Memory B cell (primary cell): ENCODE measurements at regions not wholly inside any gene's neighbourhood (a gene's known extent, or its start where the extent isn't known, plus 50 kb on each side); places are given as distances from the start of the nearest gene placed in this dataset.

Experiments
- ATAC-seq: fragments of 150-1000 bp; cut with Tn5 transposase; 2 replicates; pipeline ENCODE4 v1.10.0; 2021; ENCODE audit warnings: low read depth, mild to moderate bottlenecking, moderate library complexity
- DNase-seq, 2 donors: peaks; one replicate each; pipeline ENCODE4 v3.0.0; 2022; ENCODE audit warnings: low spot score in 2 of 2
- H3K27ac Mint-ChIP-seq: one replicate; pipeline ENCODE4 v1.8.0; 2022; ENCODE audit warnings: mild to moderate bottlenecking, moderate library complexity, mixed read lengths
- H3K27me3 Mint-ChIP-seq: one replicate; pipeline ENCODE4 v1.8.0; 2022; ENCODE audit warnings: mixed read lengths
- H3K36me3 Mint-ChIP-seq: one replicate; pipeline ENCODE4 v1.8.0; 2022; ENCODE audit warnings: mild to moderate bottlenecking, mixed read lengths
- H3K4me1 Mint-ChIP-seq: one replicate; pipeline ENCODE4 v1.8.0; 2022; ENCODE audit warnings: mixed read lengths
- H3K4me3 Mint-ChIP-seq: one replicate; pipeline ENCODE4 v1.8.0; 2022; ENCODE audit warnings: mild to moderate bottlenecking, moderate library complexity, mixed read lengths
- H3K9me3 Mint-ChIP-seq: one replicate; pipeline ENCODE4 v1.8.0; 2022; ENCODE audit warnings: mixed read lengths

- no peak for ATAC-seq
- H3K4me1 Mint-ChIP-seq: no peaks in the 10 kb centered on the region
- H3K9me3 Mint-ChIP-seq: no peaks in the 10 kb centered on the region
- H3K27ac Mint-ChIP-seq: no peak overlapping the region
- H3K36me3 Mint-ChIP-seq: no peaks in the 10 kb centered on the region
- no peak overlapping the region for H3K4me3 Mint-ChIP-seq
- no peaks in the 10 kb centered on the region for H3K27me3 Mint-ChIP-seq
- no peak for DNase-seq
Measured at GRCh38 chr14:53333809-53334208, 180.7 kb upstream of the DDHD1 start.

DNA sequence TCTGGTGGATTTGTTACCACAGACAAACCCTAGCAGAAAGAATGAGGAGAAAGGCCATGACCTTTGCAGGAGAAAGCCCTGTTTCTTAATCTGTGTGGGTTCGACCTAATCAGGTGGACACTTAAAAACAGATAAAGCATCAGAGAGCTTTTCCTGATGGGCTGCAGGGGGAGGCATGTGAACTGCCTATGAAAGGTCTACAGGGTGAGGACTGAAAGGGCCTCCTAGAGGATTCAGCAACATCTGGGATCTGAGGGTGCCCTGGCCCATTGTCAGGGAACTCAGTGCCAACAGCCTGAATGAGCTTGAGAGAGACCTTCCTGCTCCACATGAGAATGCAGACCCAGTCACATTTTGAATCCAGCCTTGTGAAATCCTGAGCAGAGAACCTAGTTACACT lies 178.8 kb upstream of the DDHD1 start:
- H3K36me3 Mint-ChIP-seq: no peaks in the 10 kb centered on the region
- ATAC-seq (no peak), DNase-seq (no peak)
- H3K27me3 Mint-ChIP-seq: no peaks in the 10 kb centered on the region
- H3K27ac Mint-ChIP-seq: no peak overlapping the region
- no peaks in the 10 kb centered on the region for H3K9me3 Mint-ChIP-seq
- H3K4me1 Mint-ChIP-seq: no peaks in the 10 kb centered on the region
- no peak overlapping the region for H3K4me3 Mint-ChIP-seq

DNA sequence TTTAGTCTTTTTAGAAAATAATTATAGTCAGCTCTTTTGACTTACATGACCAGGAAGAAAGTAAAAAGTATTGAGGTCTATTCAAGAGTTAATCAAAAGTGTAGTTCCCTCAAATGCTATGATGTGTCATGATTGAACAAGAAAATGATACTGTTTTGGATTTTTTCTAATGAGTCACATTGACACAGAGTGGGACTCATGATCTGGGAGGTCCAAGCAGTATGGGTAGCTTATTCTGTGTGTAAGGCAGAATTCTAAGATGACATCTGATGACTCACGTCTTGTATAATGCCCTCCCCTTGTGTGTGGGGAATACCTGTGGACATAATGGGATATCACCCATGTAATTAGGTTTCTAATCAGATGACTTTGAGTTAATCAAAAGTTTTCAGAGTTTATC lies 178.1 kb upstream of the DDHD1 start:
- Mint-ChIP-seq H3K9me3 (no peaks in the 10 kb centered on the region), H3K27ac (no peak overlapping the region), H3K36me3 (no peaks in the 10 kb centered on the region), H3K27me3 (no peaks in the 10 kb centered on the region), H3K4me3 (no peak overlapping the region), H3K4me1 (no peaks in the 10 kb centered on the region)
- DNase-seq (no peak), ATAC-seq (no peak)

- Mint-ChIP-seq H3K27ac (no peak overlapping the region), H3K4me3 (no peak overlapping the region), H3K4me1 (no peaks in the 10 kb centered on the region), H3K36me3 (no peaks in the 10 kb centered on the region), H3K9me3 (no peaks in the 10 kb centered on the region), H3K27me3 (no peaks in the 10 kb centered on the region)
- no peak for ATAC-seq
- no peak for DNase-seq
Measured at GRCh38 chr14:53330441-53330840, 177.3 kb upstream of the DDHD1 start.

- Mint-ChIP-seq H3K36me3 (no peaks in the 10 kb centered on the region), H3K27me3 (no peaks in the 10 kb centered on the region), H3K9me3 (no peaks in the 10 kb centered on the region), H3K4me1 (no peaks in the 10 kb centered on the region), H3K4me3 (no peak overlapping the region), H3K27ac (no peak overlapping the region)
- no peak for DNase-seq
- no peak for ATAC-seq
Measured at GRCh38 chr14:53328841-53329240, 175.7 kb upstream of the DDHD1 start.

- DNase-seq (no peak), ATAC-seq (no peak)
- Mint-ChIP-seq H3K27me3 (no peaks in the 10 kb centered on the region), H3K4me1 (no peaks in the 10 kb centered on the region), H3K9me3 (no peaks in the 10 kb centered on the region), H3K36me3 (no peaks in the 10 kb centered on the region), H3K27ac (no peak overlapping the region), H3K4me3 (no peak overlapping the region)
Measured at GRCh38 chr14:53327716-53328115, 174.6 kb upstream of the DDHD1 start.

GRCh38 chr14:53325176-53325806 lies 172.2 kb upstream of the DDHD1 start:
- Mint-ChIP-seq H3K27ac (no peak overlapping the region), H3K9me3 (peaks cover 3% of the 10 kb centered on the region), H3K4me1 (no peaks in the 10 kb centered on the region), H3K36me3 (no peaks in the 10 kb centered on the region), H3K4me3 (no peak overlapping the region), H3K27me3 (no peaks in the 10 kb centered on the region)
- ATAC-seq: no peak
- DNase-seq: no peak

GRCh38 chr14:53316504-53316903 lies 163.4 kb upstream of the DDHD1 start:
- ATAC-seq (no peak), DNase-seq (no peak)
- H3K9me3 Mint-ChIP-seq: peaks cover 6% of the 10 kb centered on the region
- H3K27ac Mint-ChIP-seq: no peak overlapping the region
- H3K4me1 Mint-ChIP-seq: no peaks in the 10 kb centered on the region
- H3K4me3 Mint-ChIP-seq: no peak overlapping the region
- H3K27me3 Mint-ChIP-seq: peaks cover 1% of the 10 kb centered on the region
- H3K36me3 Mint-ChIP-seq: peaks cover 15% of the 10 kb centered on the region

GRCh38 chr14:53310412-53310811 lies 157.3 kb upstream of the DDHD1 start:
- Mint-ChIP-seq H3K27ac (peak overlapping the region; percentile 40), H3K4me3 (no peak overlapping the region), H3K27me3 (peaks cover 3% of the 10 kb centered on the region), H3K9me3 (no peaks in the 10 kb centered on the region), H3K36me3 (no peaks in the 10 kb centered on the region), H3K4me1 (peaks cover 6% of the 10 kb centered on the region)
- DNase-seq (peak in 1 of 2 donors; percentile 16), ATAC-seq (peak; percentile 94)

- H3K9me3 Mint-ChIP-seq: no peaks in the 10 kb centered on the region
- no peak overlapping the region for H3K4me3 Mint-ChIP-seq
- no peaks in the 10 kb centered on the region for H3K36me3 Mint-ChIP-seq
- peaks cover 6% of the 10 kb centered on the region for H3K4me1 Mint-ChIP-seq
- H3K27me3 Mint-ChIP-seq: peaks cover 5% of the 10 kb centered on the region
- H3K27ac Mint-ChIP-seq: no peak overlapping the region
- no peak for DNase-seq
- ATAC-seq: no peak
Measured at GRCh38 chr14:53306911-53307310, 153.8 kb upstream of the DDHD1 start.

- peak; percentile 41 for ATAC-seq
- Mint-ChIP-seq H3K4me1 (peaks cover 6% of the 10 kb centered on the region), H3K4me3 (peak overlapping the region; percentile 21), H3K9me3 (peaks cover 1% of the 10 kb centered on the region), H3K27me3 (peaks cover 5% of the 10 kb centered on the region), H3K27ac (no peak overlapping the region), H3K36me3 (no peaks in the 10 kb centered on the region)
- peak in 1 of 2 donors; percentile 16 for DNase-seq
Measured at GRCh38 chr14:53306267-53306721, 153.2 kb upstream of the DDHD1 start.

DNA sequence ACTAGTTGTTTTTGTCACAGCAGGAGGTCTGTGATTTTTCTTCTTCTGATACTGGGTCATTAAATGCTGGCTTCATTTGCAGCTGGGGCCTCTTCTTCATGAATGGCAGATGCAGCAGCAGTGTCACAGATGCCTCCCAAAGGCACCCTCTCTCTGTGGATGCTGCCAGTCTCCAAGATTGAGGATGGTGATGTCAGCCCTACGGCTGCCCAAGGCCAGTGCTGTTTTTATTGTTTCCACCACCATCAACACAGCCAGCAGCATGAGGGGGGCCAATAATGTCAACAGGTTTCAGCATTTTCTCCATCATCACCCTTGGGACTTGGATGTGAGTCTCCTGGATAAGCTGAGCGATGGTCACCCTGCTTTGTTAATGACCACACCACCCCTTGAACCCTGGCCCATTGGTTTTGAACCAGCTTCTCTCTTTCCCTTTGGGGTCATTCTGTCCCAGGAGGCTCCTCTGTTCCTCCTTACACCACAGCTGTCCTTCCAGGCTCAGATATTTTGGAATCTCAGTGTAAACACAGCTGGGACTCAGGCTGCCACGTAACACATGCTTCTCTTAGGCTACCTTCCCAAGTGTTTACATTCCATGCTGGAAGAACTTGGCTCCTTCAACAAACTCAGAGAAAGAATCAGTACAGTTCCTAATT lies 151.7 kb upstream of the DDHD1 start:
- H3K36me3 Mint-ChIP-seq: no peaks in the 10 kb centered on the region
- H3K4me3 Mint-ChIP-seq: no peak overlapping the region
- ATAC-seq: no peak
- H3K4me1 Mint-ChIP-seq: no peaks in the 10 kb centered on the region
- H3K27me3 Mint-ChIP-seq: peaks cover 5% of the 10 kb centered on the region
- no peak for DNase-seq
- no peak overlapping the region for H3K27ac Mint-ChIP-seq
- peaks cover 1% of the 10 kb centered on the region for H3K9me3 Mint-ChIP-seq

DNA sequence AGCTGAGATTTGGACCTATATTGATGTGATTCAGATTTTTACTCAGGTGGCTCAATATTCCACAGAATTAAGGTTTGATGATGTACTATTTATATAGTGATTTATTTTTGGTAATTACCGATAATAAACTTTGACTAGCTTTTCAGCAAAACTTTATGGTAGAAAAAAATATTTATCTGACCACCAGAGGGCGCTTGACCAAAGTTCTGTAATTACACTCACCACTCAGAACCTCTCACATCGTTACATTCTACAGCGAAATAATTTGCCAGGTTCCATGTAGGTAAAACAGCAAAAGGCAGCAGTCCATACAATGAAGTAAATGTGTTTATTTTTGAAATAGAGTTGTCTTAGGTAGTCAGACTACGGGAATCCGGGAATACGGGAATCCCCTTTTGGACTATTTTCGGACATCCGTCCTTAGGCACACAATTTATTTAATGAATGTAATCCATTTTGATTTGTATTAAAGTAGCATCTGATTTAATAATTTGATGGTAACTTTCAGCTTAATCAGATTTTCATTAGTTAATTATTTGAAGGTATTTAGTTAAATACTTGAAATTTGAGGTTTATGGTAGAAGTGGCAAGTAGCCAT lies 143.0 kb upstream of the DDHD1 start:
- Mint-ChIP-seq H3K9me3 (no peaks in the 10 kb centered on the region), H3K27ac (no peak overlapping the region), H3K4me1 (no peaks in the 10 kb centered on the region), H3K36me3 (no peaks in the 10 kb centered on the region), H3K4me3 (no peak overlapping the region), H3K27me3 (no peaks in the 10 kb centered on the region)
- peak in 1 of 2 donors; percentile 47 for DNase-seq
- ATAC-seq: no peak

DNA sequence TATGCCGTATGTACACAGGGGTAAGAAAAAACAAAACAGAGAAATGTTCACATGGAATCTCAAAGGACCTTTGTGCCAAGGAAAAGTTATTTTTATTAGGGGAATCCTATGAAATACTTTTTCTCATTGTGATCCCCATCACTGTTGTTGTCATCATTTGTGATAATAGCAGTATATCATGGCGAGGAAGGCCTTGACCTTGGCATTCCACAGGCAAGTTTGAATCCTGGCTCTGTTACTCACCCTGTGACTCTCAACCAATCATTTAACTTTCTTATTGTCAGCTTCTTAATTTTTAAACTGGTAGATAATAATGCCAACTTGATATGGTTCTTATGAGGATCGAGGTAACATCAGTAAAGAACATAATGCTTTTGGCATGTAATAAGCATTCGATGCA lies 142.2 kb upstream of the DDHD1 start:
- Mint-ChIP-seq H3K36me3 (no peaks in the 10 kb centered on the region), H3K4me1 (no peaks in the 10 kb centered on the region), H3K4me3 (no peak overlapping the region), H3K27ac (no peak overlapping the region), H3K27me3 (no peaks in the 10 kb centered on the region), H3K9me3 (no peaks in the 10 kb centered on the region)
- no peak for DNase-seq
- no peak for ATAC-seq

- no peaks in the 10 kb centered on the region for H3K4me1 Mint-ChIP-seq
- ATAC-seq: no peak
Measured at GRCh38 chr14:53286301-53286700, 133.2 kb upstream of the DDHD1 start.

More at GRCh38 chr14:53286301-53286700, 133.2 kb upstream of the DDHD1 start:
- no peak overlapping the region for H3K27ac Mint-ChIP-seq
- no peak for DNase-seq
- H3K9me3 Mint-ChIP-seq: no peaks in the 10 kb centered on the region
- H3K36me3 Mint-ChIP-seq: no peaks in the 10 kb centered on the region
- H3K4me3 Mint-ChIP-seq: no peak overlapping the region
- H3K27me3 Mint-ChIP-seq: no peaks in the 10 kb centered on the region
